K562 (cell line): ENCODE measurements at regions not wholly inside any gene's neighbourhood (a gene's known extent, or its start where the extent isn't known, plus 50 kb on each side); places are given as distances from the start of the nearest gene placed in this dataset.

Source experiments
- ATAC-seq: fragments of 200-7000 bp; cut with Tn5 transposase; 3 replicates; pipeline ENCODE4 v1.9.1; 2020; ENCODE audit warnings: moderate library complexity
- BruUV-seq: library from RNA; stranded (reverse); fragments of 400-500 nt; replicated peaks from 2 replicates; lab custom pipeline; 2021; lab: Mats Ljungman, UMichigan
- CTCF ChIA-PET: fragments of 300-600 bp; formaldehyde crosslinking; extraction: SDS; loops from one replicate; lab custom pipeline; 2021; ENCODE audit warnings: low intra/inter-chr PET ratio; lab: Yijun Ruan, JAX
- POLR2A ChIA-PET: fragments of 300-600, 350-650 bp; sonication (Branson Sonifier 250); formaldehyde crosslinking; extraction: SDS; loops from one replicate; lab custom pipeline; 2021; ENCODE audit warnings: antibody characterized with exemption, inconsistent platforms; lab: Yijun Ruan, JAX
- DNase-seq, 4 experiments: peaks; one replicate each; pipeline versions ENCODE4 v3.0.0 to v3.0.0-alpha.2; 2011 to 2018; ENCODE audit warnings: low spot score in 3 of 4, mixed read lengths in 3 of 4; ENCODE audit errors: extremely low read depth in 1 of 4
- FAIRE-seq: peaks from 2 replicates; lab custom pipeline; 2011; peaks lifted over from hg19 to GRCh38; lab: Jason Lieb, UNC
- H2AFZ ChIP-seq: 2 replicates; pipeline ENCODE4 v1.6.0; 2011; ENCODE audit warnings: low read depth, low read length, control low read depth, inconsistent platforms
- H3K27ac ChIP-seq: fragments of 200-600 bp; 3 replicates; pipeline ENCODE4 v1.8.0; 2011; ENCODE audit warnings: low read depth, mild to moderate bottlenecking, control low read depth, inconsistent platforms, low read length, moderate library complexity, mixed read lengths; ENCODE audit errors: extremely low read depth
- H3K27me3 ChIP-seq, 2 experiments: fragments of 300-600 bp in 1 of 2; 2 replicates in 1 of 2; 3 replicates in 1 of 2; pipeline versions ENCODE4 v1.6.0 to v1.8.0; 2011; ENCODE audit warnings: inconsistent platforms in 2 of 2, low read length in 2 of 2, mild to moderate bottlenecking in 1 of 2, mixed read lengths in 1 of 2, moderate library complexity in 1 of 2; ENCODE audit not compliant: control insufficient read depth in 2 of 2, insufficient read depth in 2 of 2
- H3K36me3 ChIP-seq: fragments of 300-600 bp; 3 replicates; pipeline ENCODE4 v1.8.0; 2011; ENCODE audit warnings: mild to moderate bottlenecking, low read length, inconsistent platforms; ENCODE audit not compliant: control insufficient read depth, insufficient read depth
- H3K4me1 ChIP-seq, 2 experiments: fragments of 200-600 bp in 1 of 2; replicated peaks in 1 of 2; 2 replicates in 1 of 2; 3 replicates in 1 of 2; pipeline versions ENCODE4 v1.5.1 to v1.8.0; 2011; ENCODE audit warnings: inconsistent platforms in 2 of 2, low read length in 2 of 2, mild to moderate bottlenecking in 1 of 2, mixed read lengths in 1 of 2, moderate library complexity in 1 of 2; ENCODE audit not compliant: control insufficient read depth in 2 of 2, insufficient read depth in 2 of 2
- H3K4me2 ChIP-seq: 2 replicates; pipeline ENCODE4 v1.6.1; 2011; ENCODE audit warnings: low read length, control low read depth, inconsistent platforms, mixed read lengths; ENCODE audit not compliant: insufficient read depth
- H3K4me3 ChIP-seq: fragments of 200-600 bp; sonication (generic), shearing (Covaris generic); 2 replicates; pipeline ENCODE4 v1.5.1; 2016; ENCODE audit warnings: control low read depth, inconsistent platforms
- H3K79me2 ChIP-seq: fragments of 200-600 bp; 3 replicates; pipeline ENCODE4 v1.8.0; 2011; ENCODE audit warnings: low read length, inconsistent platforms; ENCODE audit not compliant: control insufficient read depth, insufficient read depth
- H3K9ac ChIP-seq, 2 experiments: 2 replicates each; pipeline versions ENCODE4 v1.6.0 to v1.6.1; 2011; ENCODE audit warnings: low read depth in 2 of 2, low read length in 2 of 2, control low read depth in 1 of 2, inconsistent platforms in 1 of 2, mild to moderate bottlenecking in 1 of 2, mixed read lengths in 1 of 2; ENCODE audit not compliant: insufficient read depth in 1 of 2
- H3K9me1 ChIP-seq: one replicate; pipeline ENCODE4 v1.6.0; 2011; ENCODE audit warnings: inconsistent platforms, mild to moderate bottlenecking, low read length, moderate library complexity; ENCODE audit not compliant: control insufficient read depth, insufficient read depth
- H3K9me3 ChIP-seq: replicated peaks from 2 replicates; pipeline ENCODE4 v1.5.1; 2011; ENCODE audit warnings: low read depth, low read length, inconsistent platforms; ENCODE audit not compliant: control insufficient read depth, insufficient read depth
- H4K20me1 ChIP-seq: replicated peaks from 2 replicates; pipeline ENCODE4 v1.6.1; 2011; ENCODE audit warnings: low read length, inconsistent platforms, mixed read lengths; ENCODE audit not compliant: control insufficient read depth, insufficient read depth
- E2F3 ChIP-seq: fragments of 250-450 bp; sonication (Bioruptor Pico); IDR thresholded peaks from 2 replicates; pipeline ENCODE4 v1.4.0; 2020; ENCODE audit warnings: mild to moderate bottlenecking
- GABPB2 ChIP-seq: fragments of 250-450 bp; sonication (Bioruptor Pico); conservative IDR thresholded peaks from 2 replicates; pipeline ENCODE4 v1.5.1; 2021; ENCODE audit warnings: mild to moderate bottlenecking
- RFX1 ChIP-seq: fragments of 450-650 bp; IDR thresholded peaks from 2 replicates; pipeline ENCODE4 v1.6.1; 2016; ENCODE audit warnings: mild to moderate bottlenecking, moderate library complexity
- TARDBP ChIP-seq: fragments of 450-650 bp; IDR thresholded peaks from 2 replicates; pipeline ENCODE4 v1.6.1; 2016
- TCF7 ChIP-seq: sonication (generic); IDR thresholded peaks from 2 replicates; pipeline ENCODE4 v1.6.1; 2016; ENCODE audit warnings: antibody characterized with exemption, borderline replicate concordance
- ZBTB7A ChIP-seq: IDR thresholded peaks from 2 replicates; pipeline ENCODE4 v1.6.1; 2011; ENCODE audit warnings: low read depth, mild to moderate bottlenecking, low read length, moderate library complexity, borderline replicate concordance; ENCODE audit not compliant: control insufficient read depth
- ZFP1 ChIP-seq: fragments of 450-650 bp; formaldehyde crosslinking; IDR thresholded peaks from 2 replicates; pipeline ENCODE4 v1.4.0; 2020; ENCODE audit warnings: mild to moderate bottlenecking, mixed read lengths
- ZNF436 ChIP-seq: fragments of 250-450, 450-650 bp; sonication (Bioruptor Pico); formaldehyde crosslinking; IDR thresholded peaks from 2 replicates; pipeline ENCODE4 v1.7.0; 2020; ENCODE audit warnings: mild to moderate bottlenecking
- ZNF780A ChIP-seq: fragments of 250-450 bp; sonication (Bioruptor Pico); IDR thresholded peaks from 2 replicates; pipeline ENCODE4 v1.5.0; 2021; ENCODE audit warnings: mild to moderate bottlenecking
- WGBS: fragments of 100-300 bp; shearing (Covaris generic); methylation state at CpG from one replicate; pipeline ENCODE4 v1.1.6; 2016; ENCODE audit warnings: low coverage, mixed read lengths; ENCODE audit not compliant: insufficient coverage; ENCODE audit errors: missing lambda C conversion rate; 5-methylcytosine and 5-hydroxymethylcytosine counted together
- in situ Hi-C: fragments of 300-500 bp; cut with MboI; formaldehyde crosslinking; loops from 4 replicates; pipeline ENCODE4 v1.15.0; 2018; ENCODE audit warnings: inconsistent platforms, mixed read lengths
- intact Hi-C: fragments of 100-400 bp; cut with micrococcal nuclease; formaldehyde crosslinking; loops from 2 replicates; pipeline ENCODE4 v1.14.2; 2022
- TF ChIP-seq, protein P1 (sequence below): fragments of 200-800 bp; sonication (Bioruptor generic); IDR thresholded peaks from 2 replicates; pipeline ENCODE4 v1.6.1; 2016; ENCODE audit warnings: missing genetic modification characterization, missing compliant biosample characterization

DNA sequence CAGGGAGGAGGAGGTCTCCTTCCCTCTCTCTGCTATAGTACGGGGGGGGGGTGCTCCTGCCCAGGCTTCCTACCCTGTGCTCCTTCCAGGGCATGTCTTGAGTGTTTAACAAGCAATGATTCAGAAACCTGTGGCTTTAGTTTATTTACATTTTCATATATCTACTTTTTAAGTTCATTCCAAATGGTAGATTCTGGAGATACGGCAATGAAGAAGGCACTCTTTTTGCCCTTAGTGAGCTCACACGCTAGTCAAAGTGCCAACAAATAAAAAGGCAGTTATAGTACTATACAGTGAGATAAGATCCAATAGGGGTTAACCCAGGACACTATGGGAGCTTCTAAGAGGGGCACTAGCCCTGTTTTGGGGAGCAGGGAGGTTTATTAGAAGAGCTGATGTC is 169.3 kb upstream of the CACNA1E start:
- CTCF ChIA-PET = no interaction called here
- FAIRE-seq (no peak), ATAC-seq (no peak), DNase-seq (no peak)
- Histone ChIP-seq H3K27ac (no peak overlapping the region), H3K9me1 (no peaks in the 10 kb centered on the region), H3K9me3 (no peaks in the 10 kb centered on the region), H3K27me3 (peaks cover 16 to 22% of the 10 kb centered on the region in 2 experiments), H3K4me3 (no peak overlapping the region), H3K4me1 (no peaks in the 10 kb centered on the region; a peak in 1 of 5 replicates), H3K36me3 (no peaks in the 10 kb centered on the region), H2AFZ (no peak overlapping the region), H3K9ac (no peak overlapping the region), H3K79me2 (no peaks in the 10 kb centered on the region), H4K20me1 (no peaks in the 10 kb centered on the region), H3K4me2 (no peak overlapping the region)
- WGBS = 2% methylated on average over 3 of the region's 3 CpGs
- no peak for TF ChIP-seq TCF7
- no peak for TF ChIP-seq ZNF780A (CRISPR knock-in tag)
- no peak for TF ChIP-seq RFX1
- TF ChIP-seq ZBTB7A = no peak
- no peak for TF ChIP-seq ZFP1
- TF ChIP-seq GABPB2 (CRISPR knock-in tag) = no peak
- TF ChIP-seq ZNF436 = no peak
- TF ChIP-seq E2F3 (CRISPR knock-in tag) = no peak
- in situ Hi-C loops (no loop called here), intact Hi-C loops (no loop called here)
- no TSS peak for BruUV-seq
- POLR2A ChIA-PET = interaction anchor here (0.6 to 1.2 kb wide), 2 partner anchors 15 to 366 kb away, joined by 3 read pairs; no protein-coding TSS in a partner anchor

DNA sequence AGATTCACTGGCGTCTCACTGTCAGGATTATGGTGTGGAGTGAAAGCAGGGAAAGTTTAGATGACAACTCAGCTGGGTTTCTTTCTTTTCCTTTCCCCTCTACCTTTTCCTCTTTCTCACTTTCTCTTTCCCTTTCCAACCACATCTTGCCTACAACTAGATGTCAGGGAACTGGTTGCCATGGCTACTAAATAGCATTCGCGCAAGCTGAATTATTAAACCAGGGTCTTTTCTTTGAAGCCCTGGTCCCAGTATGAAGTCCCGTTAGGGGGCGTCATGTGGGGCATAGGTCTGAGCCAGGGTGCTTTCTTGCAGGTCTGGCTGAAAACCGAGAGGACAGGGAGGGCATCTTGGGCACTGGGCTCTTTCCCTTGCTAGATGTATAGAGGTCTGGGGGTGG is 168.4 kb upstream of the CACNA1E start:
- Histone ChIP-seq H3K9ac (no peak overlapping the region), H2AFZ (no peak overlapping the region), H3K79me2 (no peaks in the 10 kb centered on the region), H3K9me1 (no peaks in the 10 kb centered on the region), H3K4me2 (no peak overlapping the region), H3K36me3 (no peaks in the 10 kb centered on the region), H3K27ac (no peak overlapping the region), H3K4me3 (no peak overlapping the region), H3K9me3 (no peaks in the 10 kb centered on the region), H3K27me3 (peaks cover 18 to 24% of the 10 kb centered on the region in 2 experiments), H4K20me1 (no peaks in the 10 kb centered on the region), H3K4me1 (no peaks in the 10 kb centered on the region; a peak in 1 of 5 replicates)
- ATAC-seq (no peak), DNase-seq (no peak), FAIRE-seq (no peak)
- ChIA-PET POLR2A (no interaction called here), CTCF (no interaction called here)
- intact Hi-C loops (no loop called here), in situ Hi-C loops (no loop called here)
- no TSS peak for BruUV-seq
- TF ChIP-seq RFX1 = peak; percentile 67
- TF ChIP-seq TARDBP = no peak
- TF ChIP-seq, protein P1, sequence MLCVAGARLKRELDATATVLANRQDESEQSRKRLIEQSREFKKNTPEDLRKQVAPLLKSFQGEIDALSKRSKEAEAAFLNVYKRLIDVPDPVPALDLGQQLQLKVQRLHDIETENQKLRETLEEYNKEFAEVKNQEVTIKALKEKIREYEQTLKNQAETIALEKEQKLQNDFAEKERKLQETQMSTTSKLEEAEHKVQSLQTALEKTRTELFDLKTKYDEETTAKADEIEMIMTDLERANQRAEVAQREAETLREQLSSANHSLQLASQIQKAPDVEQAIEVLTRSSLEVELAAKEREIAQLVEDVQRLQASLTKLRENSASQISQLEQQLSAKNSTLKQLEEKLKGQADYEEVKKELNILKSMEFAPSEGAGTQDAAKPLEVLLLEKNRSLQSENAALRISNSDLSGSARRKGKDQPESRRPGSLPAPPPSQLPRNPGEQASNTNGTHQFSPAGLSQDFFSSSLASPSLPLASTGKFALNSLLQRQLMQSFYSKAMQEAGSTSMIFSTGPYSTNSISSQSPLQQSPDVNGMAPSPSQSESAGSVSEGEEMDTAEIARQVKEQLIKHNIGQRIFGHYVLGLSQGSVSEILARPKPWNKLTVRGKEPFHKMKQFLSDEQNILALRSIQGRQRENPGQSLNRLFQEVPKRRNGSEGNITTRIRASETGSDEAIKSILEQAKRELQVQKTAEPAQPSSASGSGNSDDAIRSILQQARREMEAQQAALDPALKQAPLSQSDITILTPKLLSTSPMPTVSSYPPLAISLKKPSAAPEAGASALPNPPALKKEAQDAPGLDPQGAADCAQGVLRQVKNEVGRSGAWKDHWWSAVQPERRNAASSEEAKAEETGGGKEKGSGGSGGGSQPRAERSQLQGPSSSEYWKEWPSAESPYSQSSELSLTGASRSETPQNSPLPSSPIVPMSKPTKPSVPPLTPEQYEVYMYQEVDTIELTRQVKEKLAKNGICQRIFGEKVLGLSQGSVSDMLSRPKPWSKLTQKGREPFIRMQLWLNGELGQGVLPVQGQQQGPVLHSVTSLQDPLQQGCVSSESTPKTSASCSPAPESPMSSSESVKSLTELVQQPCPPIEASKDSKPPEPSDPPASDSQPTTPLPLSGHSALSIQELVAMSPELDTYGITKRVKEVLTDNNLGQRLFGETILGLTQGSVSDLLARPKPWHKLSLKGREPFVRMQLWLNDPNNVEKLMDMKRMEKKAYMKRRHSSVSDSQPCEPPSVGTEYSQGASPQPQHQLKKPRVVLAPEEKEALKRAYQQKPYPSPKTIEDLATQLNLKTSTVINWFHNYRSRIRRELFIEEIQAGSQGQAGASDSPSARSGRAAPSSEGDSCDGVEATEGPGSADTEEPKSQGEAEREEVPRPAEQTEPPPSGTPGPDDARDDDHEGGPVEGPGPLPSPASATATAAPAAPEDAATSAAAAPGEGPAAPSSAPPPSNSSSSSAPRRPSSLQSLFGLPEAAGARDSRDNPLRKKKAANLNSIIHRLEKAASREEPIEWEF = no peak
- TF ChIP-seq, all 486 proteins: peak for 1
- WGBS = 32% methylated on average over 6 of the region's 6 CpGs
